ENCODE measurements at regions not wholly inside any gene's neighbourhood (a gene's known extent, or its start where the extent isn't known, plus 50 kb on each side); places are given as distances from the start of the nearest gene placed in this dataset.

- TF ChIP-seq CTCF (conservative IDR thresholded peaks at IDR 0.05; ENCODE audit: low read length) (no peak), EZH2phosphoT487 (IDR thresholded peaks at IDR 0.05; ENCODE audit: borderline replicate concordance, low read depth, low read length) (no peak)
Measured at GRCh38 chr2:88919087-88919738, 227.7 kb downstream of the RPIA start.

Measured in OCI-LY7 (cell line).